ENCODE measurements at regions not wholly inside any gene's neighbourhood (a gene's known extent, or its start where the extent isn't known, plus 50 kb on each side); places are given as distances from the start of the nearest gene placed in this dataset.

- Histone ChIP-seq H3K4me1 (ENCODE audit: insufficient read depth) (no peaks in the 10 kb centered on the region), H3K27ac (no peak overlapping the region), H3K4me3 (no peak overlapping the region), H3K27me3 (no peaks in the 10 kb centered on the region), H3K9me3 (no peaks in the 10 kb centered on the region), H3K36me3 (no peaks in the 10 kb centered on the region)
- no peak for DNase-seq
- 22 to 33% (median 30%) methylated on average over 3 of the region's 3 CpGs for WGBS, 3 donors
- TF ChIP-seq POLR2A (IDR thresholded peaks at IDR 0.05) (no peak), EP300 (IDR thresholded peaks at IDR 0.05) (no peak), CTCF (IDR thresholded peaks at IDR 0.05) (no peak)
- intact Hi-C loops (cut with DNase I), result no loop called here
Measured at GRCh38 chr16:59500601-59501000, 766.5 kb upstream of the GOT2 start.

- WGBS, 3 donors, result 82 to 85% (median 83%) methylated on average over 2 of the region's 2 CpGs
- no peak for TF ChIP-seq CTCF (IDR thresholded peaks at IDR 0.05)
- TF ChIP-seq POLR2A (IDR thresholded peaks at IDR 0.05), result no peak
- no peak for TF ChIP-seq EP300 (IDR thresholded peaks at IDR 0.05)
- no peak for DNase-seq
- Histone ChIP-seq H3K27ac (no peak overlapping the region), H3K9me3 (no peaks in the 10 kb centered on the region), H3K27me3 (no peaks in the 10 kb centered on the region), H3K36me3 (no peaks in the 10 kb centered on the region), H3K4me1 (ENCODE audit: insufficient read depth) (no peaks in the 10 kb centered on the region), H3K4me3 (no peak overlapping the region)
- intact Hi-C loops (cut with DNase I), result no loop called here
Measured at GRCh38 chr16:59487067-59487466, 753.0 kb upstream of the GOT2 start.

GRCh38 chr16:59484833-59485516, 750.9 kb upstream of the GOT2 start:
- no peak for TF ChIP-seq EP300 (IDR thresholded peaks at IDR 0.05)
- TF ChIP-seq CTCF (IDR thresholded peaks at IDR 0.05), result no peak
- Histone ChIP-seq H3K4me3 (no peak overlapping the region), H3K4me1 (ENCODE audit: insufficient read depth) (no peaks in the 10 kb centered on the region), H3K36me3 (no peaks in the 10 kb centered on the region), H3K27me3 (no peaks in the 10 kb centered on the region), H3K9me3 (no peaks in the 10 kb centered on the region), H3K27ac (no peak overlapping the region)
- intact Hi-C loops (cut with DNase I), result no loop called here
- DNase-seq, result no peak
- WGBS, 3 donors, result 26 to 33% (median 33%) methylated on average over 2 of the region's 2 CpGs

- intact Hi-C loops (cut with DNase I), result no loop called here
- H3K27ac ChIP-seq, result no peak overlapping the region
- H3K4me1 ChIP-seq (ENCODE audit: insufficient read depth), result no peaks in the 10 kb centered on the region
- H3K4me3 ChIP-seq, result no peak overlapping the region
- no peaks in the 10 kb centered on the region for H3K9me3 ChIP-seq
- TF ChIP-seq POLR2A (IDR thresholded peaks at IDR 0.05) (no peak), CTCF (IDR thresholded peaks at IDR 0.05) (no peak)
- no peak for DNase-seq
- 61 to 66% (median 63%) methylated on average over 3 of the region's 3 CpGs for WGBS, 3 donors
- H3K27me3 ChIP-seq, result no peaks in the 10 kb centered on the region
- H3K36me3 ChIP-seq, result no peaks in the 10 kb centered on the region
Measured at GRCh38 chr16:59478838-59479237, 744.7 kb upstream of the GOT2 start.

Measured in ovary (tissue), 7 donors.